HG03095 (cell line): ENCODE measurements at regions not wholly inside any gene's neighbourhood (a gene's known extent, or its start where the extent isn't known, plus 50 kb on each side); places are given as distances from the start of the nearest gene placed in this dataset.
"Not testable (repeated sequence)": the region's sequence is repeated elsewhere in the genome, so short reads cannot be mapped to it uniquely, and the experiment has no call there.

Source experiments
- ATAC-seq: cut with Tn5 transposase; IDR thresholded peaks from one replicate; pipeline ENCODE4 v1.9.1; 2021; ENCODE audit warnings: moderate library complexity; ENCODE audit not compliant: unreplicated experiment

- ATAC-seq: no peak
These were observed 941.5 kb upstream of the MDGA2 start for GRCh38 chr14:48616931-48617330.

GRCh38 chr14:48615618-48616017, 940.2 kb upstream of the MDGA2 start:
- ATAC-seq: no peak

GRCh38 chr14:48614003-48614402, 938.6 kb upstream of the MDGA2 start:
- no peak for ATAC-seq

- ATAC-seq: not testable (repeated sequence)
These were observed 931.6 kb upstream of the MDGA2 start for GRCh38 chr14:48606960-48607359.

- ATAC-seq: no peak
These were observed 923.1 kb upstream of the MDGA2 start for GRCh38 chr14:48598458-48598857.

GRCh38 chr14:48586099-48586498, 910.7 kb upstream of the MDGA2 start:
- ATAC-seq: no peak

- ATAC-seq: no peak
These were observed 908.6 kb upstream of the MDGA2 start for GRCh38 chr14:48584031-48584430.

- ATAC-seq: no peak
These were observed 907.5 kb upstream of the MDGA2 start for GRCh38 chr14:48582938-48583337.

- ATAC-seq: no peak
These were observed 905.3 kb upstream of the MDGA2 start for GRCh38 chr14:48580692-48581091.

- ATAC-seq: no peak
These were observed 900.4 kb upstream of the MDGA2 start for GRCh38 chr14:48575772-48576171.

- ATAC-seq: no peak
These were observed 893.3 kb upstream of the MDGA2 start for GRCh38 chr14:48568688-48569087.

- no peak for ATAC-seq
These were observed 892.8 kb upstream of the MDGA2 start for GRCh38 chr14:48568252-48568651.

- ATAC-seq: no peak
These were observed 888.1 kb upstream of the MDGA2 start for GRCh38 chr14:48563489-48563888.

- ATAC-seq: not testable (repeated sequence)
These were observed 886.0 kb upstream of the MDGA2 start for GRCh38 chr14:48561438-48561837.

GRCh38 chr14:48560421-48560820, 885.0 kb upstream of the MDGA2 start:
- ATAC-seq: no peak

- ATAC-seq: no peak
These were observed 878.0 kb upstream of the MDGA2 start for GRCh38 chr14:48553443-48553842.

- no peak for ATAC-seq
These were observed 871.6 kb upstream of the MDGA2 start for GRCh38 chr14:48546996-48547395.

- no peak for ATAC-seq
These were observed 862.2 kb upstream of the MDGA2 start for GRCh38 chr14:48537600-48537999.

GRCh38 chr14:48536318-48536717, 860.9 kb upstream of the MDGA2 start:
- no peak for ATAC-seq

GRCh38 chr14:48527832-48528231, 852.4 kb upstream of the MDGA2 start:
- ATAC-seq: no peak

- ATAC-seq: no peak
These were observed 850.9 kb upstream of the MDGA2 start for GRCh38 chr14:48526307-48526706.

- ATAC-seq: no peak
These were observed 829.5 kb upstream of the MDGA2 start for GRCh38 chr14:48504921-48505320.

- no peak for ATAC-seq
These were observed 815.4 kb upstream of the MDGA2 start for GRCh38 chr14:48490756-48491155.

GRCh38 chr14:48473944-48474343, 798.5 kb upstream of the MDGA2 start:
- no peak for ATAC-seq
